ENCODE measurements at regions not wholly inside any gene's neighbourhood (a gene's known extent, or its start where the extent isn't known, plus 50 kb on each side); places are given as distances from the start of the nearest gene placed in this dataset.

DNA sequence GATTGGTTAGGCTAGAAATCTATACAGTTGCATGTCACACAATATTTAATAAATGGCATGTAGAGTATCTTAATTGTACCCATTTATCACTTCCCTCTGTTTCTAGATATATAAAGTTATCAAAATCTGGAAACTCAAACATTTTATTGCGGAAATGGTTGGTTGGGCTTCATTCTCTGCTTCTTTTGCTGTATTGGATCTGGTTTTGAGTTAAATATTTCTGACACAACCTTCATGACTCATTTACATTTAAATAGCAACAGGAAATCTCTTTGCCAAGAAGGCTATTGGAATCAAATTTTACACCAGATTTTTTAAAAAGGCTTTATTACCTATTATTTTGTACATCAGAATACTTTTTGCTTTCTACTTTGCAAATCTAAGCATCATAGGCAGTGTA, 153.8 kb downstream of the EBLN2 start:
- Histone ChIP-seq H3K9me3 (ENCODE audit: low read depth) (no peaks in the 10 kb centered on the region), H3K4me3 (no peak overlapping the region), H3K79me2 (no peaks in the 10 kb centered on the region), H2AFZ (no peak overlapping the region), H4K20me1 (ENCODE audit: insufficient read depth, poor library complexity, severe bottlenecking) (no peaks in the 10 kb centered on the region), H3K9me2 (replicated peaks; ENCODE audit: insufficient read depth) (no peaks in the 10 kb centered on the region), H3K4me1 (ENCODE audit: insufficient read depth) (no peaks in the 10 kb centered on the region), H3K4me2 (no peak overlapping the region), H3K36me3 (replicated peaks; ENCODE audit: insufficient read depth, low read depth) (no peaks in the 10 kb centered on the region), H3K27me3 (no peaks in the 10 kb centered on the region), H3K27ac (no peak overlapping the region)
- TF ChIP-seq, protein P1, sequence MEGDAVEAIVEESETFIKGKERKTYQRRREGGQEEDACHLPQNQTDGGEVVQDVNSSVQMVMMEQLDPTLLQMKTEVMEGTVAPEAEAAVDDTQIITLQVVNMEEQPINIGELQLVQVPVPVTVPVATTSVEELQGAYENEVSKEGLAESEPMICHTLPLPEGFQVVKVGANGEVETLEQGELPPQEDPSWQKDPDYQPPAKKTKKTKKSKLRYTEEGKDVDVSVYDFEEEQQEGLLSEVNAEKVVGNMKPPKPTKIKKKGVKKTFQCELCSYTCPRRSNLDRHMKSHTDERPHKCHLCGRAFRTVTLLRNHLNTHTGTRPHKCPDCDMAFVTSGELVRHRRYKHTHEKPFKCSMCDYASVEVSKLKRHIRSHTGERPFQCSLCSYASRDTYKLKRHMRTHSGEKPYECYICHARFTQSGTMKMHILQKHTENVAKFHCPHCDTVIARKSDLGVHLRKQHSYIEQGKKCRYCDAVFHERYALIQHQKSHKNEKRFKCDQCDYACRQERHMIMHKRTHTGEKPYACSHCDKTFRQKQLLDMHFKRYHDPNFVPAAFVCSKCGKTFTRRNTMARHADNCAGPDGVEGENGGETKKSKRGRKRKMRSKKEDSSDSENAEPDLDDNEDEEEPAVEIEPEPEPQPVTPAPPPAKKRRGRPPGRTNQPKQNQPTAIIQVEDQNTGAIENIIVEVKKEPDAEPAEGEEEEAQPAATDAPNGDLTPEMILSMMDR (IDR thresholded peaks at IDR 0.05; ENCODE audit: poor library complexity), result no peak
- no peak for TF ChIP-seq EZH2phosphoT487 (IDR thresholded peaks at IDR 0.05; ENCODE audit: low read depth, severe bottlenecking, unreplicated experiment)
- TF ChIP-seq EZH2 (IDR thresholded peaks at IDR 0.05; ENCODE audit: borderline replicate concordance), result no peak
- DNase-seq (ENCODE audit: low spot score), result no peak
- WGBS (ENCODE audit: low lambda C conversion rate, missing lambda C conversion rate), result 89% methylated on average over 1 of the region's 1 CpG

DNA sequence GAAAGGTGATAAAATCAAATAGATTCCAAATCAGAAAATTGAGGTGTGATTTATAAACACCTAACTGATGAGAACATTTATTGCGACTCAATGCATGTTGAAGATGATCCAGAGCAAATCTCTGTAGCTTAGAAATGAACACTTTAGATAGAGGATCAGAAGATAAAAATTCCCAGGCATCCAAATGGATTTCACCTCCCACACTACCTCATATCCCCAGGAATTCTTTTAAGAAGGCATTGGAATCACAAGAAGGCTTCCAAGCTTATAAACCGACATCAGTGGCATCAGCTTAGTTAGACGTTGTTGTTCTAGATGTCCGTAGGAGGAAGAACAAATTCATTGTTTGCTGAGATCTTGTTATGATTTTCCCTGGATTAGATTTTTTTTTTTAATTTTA, 154.4 kb downstream of the EBLN2 start:
- TF ChIP-seq EZH2phosphoT487 (IDR thresholded peaks at IDR 0.05; ENCODE audit: low read depth, severe bottlenecking, unreplicated experiment) (no peak), EZH2 (IDR thresholded peaks at IDR 0.05; ENCODE audit: borderline replicate concordance) (no peak)
- TF ChIP-seq, protein P1 (IDR thresholded peaks at IDR 0.05; ENCODE audit: poor library complexity), result no peak
- H3K27ac ChIP-seq, result no peak overlapping the region
- no peak overlapping the region for H3K4me2 ChIP-seq
- no peak overlapping the region for H3K4me3 ChIP-seq
- no peaks in the 10 kb centered on the region for H4K20me1 ChIP-seq (ENCODE audit: insufficient read depth, poor library complexity, severe bottlenecking)
- DNase-seq (ENCODE audit: low spot score), result no peak
- H3K9me3 ChIP-seq (ENCODE audit: low read depth), result no peaks in the 10 kb centered on the region
- no peak overlapping the region for H2AFZ ChIP-seq
- no peaks in the 10 kb centered on the region for H3K27me3 ChIP-seq
- no peaks in the 10 kb centered on the region for H3K79me2 ChIP-seq
- no peaks in the 10 kb centered on the region for H3K36me3 ChIP-seq (replicated peaks; ENCODE audit: insufficient read depth, low read depth)
- 82% methylated on average over 4 of the region's 4 CpGs for WGBS (ENCODE audit: low lambda C conversion rate, missing lambda C conversion rate)
- H3K4me1 ChIP-seq (ENCODE audit: insufficient read depth), result no peaks in the 10 kb centered on the region
- H3K9me2 ChIP-seq (replicated peaks; ENCODE audit: insufficient read depth), result no peaks in the 10 kb centered on the region

DNA sequence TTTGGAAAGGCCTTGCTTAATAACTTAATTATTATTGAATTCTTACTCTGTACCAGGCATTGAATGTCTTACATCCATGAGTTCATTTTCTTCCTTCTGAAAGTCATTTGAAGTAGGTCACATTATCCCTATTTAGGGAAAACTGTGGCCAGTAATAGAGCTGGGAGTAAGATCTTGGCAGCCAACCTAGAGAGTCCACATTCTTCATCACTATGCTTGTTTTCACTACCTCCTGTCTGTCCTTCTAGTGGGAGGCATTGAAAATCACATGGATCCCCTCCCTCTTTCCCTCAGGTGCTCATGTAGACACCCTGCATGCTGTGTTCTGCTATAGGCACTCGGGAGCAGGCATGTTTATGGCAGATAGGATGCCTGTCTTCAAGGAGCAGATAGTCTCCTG, 154.9 kb downstream of the EBLN2 start:
- H3K4me3 ChIP-seq, result no peak overlapping the region
- H3K9me2 ChIP-seq (replicated peaks; ENCODE audit: insufficient read depth), result no peaks in the 10 kb centered on the region
- H3K27me3 ChIP-seq, result no peaks in the 10 kb centered on the region
- no peaks in the 10 kb centered on the region for H3K36me3 ChIP-seq (replicated peaks; ENCODE audit: insufficient read depth, low read depth)
- no peaks in the 10 kb centered on the region for H3K4me1 ChIP-seq (ENCODE audit: insufficient read depth)
- TF ChIP-seq, protein P1 (IDR thresholded peaks at IDR 0.05; ENCODE audit: poor library complexity), result no peak
- no peak for TF ChIP-seq EZH2 (IDR thresholded peaks at IDR 0.05; ENCODE audit: borderline replicate concordance)
- no peak for TF ChIP-seq EZH2phosphoT487 (IDR thresholded peaks at IDR 0.05; ENCODE audit: low read depth, severe bottlenecking, unreplicated experiment)
- no peaks in the 10 kb centered on the region for H3K9me3 ChIP-seq (ENCODE audit: low read depth)
- H3K79me2 ChIP-seq, result no peaks in the 10 kb centered on the region
- H3K27ac ChIP-seq, result no peak overlapping the region
- no peak for DNase-seq (ENCODE audit: low spot score)
- no peaks in the 10 kb centered on the region for H4K20me1 ChIP-seq (ENCODE audit: insufficient read depth, poor library complexity, severe bottlenecking)
- H2AFZ ChIP-seq, result no peak overlapping the region
- H3K4me2 ChIP-seq, result no peak overlapping the region
- WGBS (ENCODE audit: low lambda C conversion rate, missing lambda C conversion rate), result 86% methylated on average over 1 of the region's 1 CpG

DNA sequence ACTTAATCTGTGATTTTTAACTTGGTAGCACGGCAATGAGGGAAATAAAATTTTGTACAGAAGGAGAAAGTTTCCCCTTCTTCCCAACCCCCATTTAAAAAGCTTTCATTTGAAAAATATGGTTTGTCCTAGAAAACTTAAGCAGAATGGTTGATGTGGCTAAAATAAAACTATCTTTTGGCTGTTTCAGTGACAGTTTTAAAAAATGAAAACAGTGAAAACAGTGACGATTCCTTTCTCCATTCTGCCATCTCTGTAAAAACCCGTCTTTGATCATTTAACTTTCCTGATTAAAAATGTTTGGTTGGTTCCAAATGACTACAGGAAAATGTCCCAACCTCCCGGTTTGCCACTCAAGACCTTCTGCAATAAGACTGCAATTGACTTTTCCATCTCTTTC, 160.7 kb downstream of the EBLN2 start:
- no peaks in the 10 kb centered on the region for H3K9me2 ChIP-seq (replicated peaks; ENCODE audit: insufficient read depth)
- no peaks in the 10 kb centered on the region for H3K36me3 ChIP-seq (replicated peaks; ENCODE audit: insufficient read depth, low read depth)
- no peak overlapping the region for H3K4me2 ChIP-seq
- H4K20me1 ChIP-seq (ENCODE audit: insufficient read depth, poor library complexity, severe bottlenecking), result no peaks in the 10 kb centered on the region
- no peaks in the 10 kb centered on the region for H3K27me3 ChIP-seq
- H3K4me1 ChIP-seq (ENCODE audit: insufficient read depth), result no peaks in the 10 kb centered on the region
- 88% methylated on average over 4 of the region's 4 CpGs for WGBS (ENCODE audit: low lambda C conversion rate, missing lambda C conversion rate)
- no peak for DNase-seq (ENCODE audit: low spot score)
- no peak overlapping the region for H2AFZ ChIP-seq
- no peak overlapping the region for H3K4me3 ChIP-seq
- TF ChIP-seq, protein P1 (IDR thresholded peaks at IDR 0.05; ENCODE audit: poor library complexity), result no peak
- TF ChIP-seq EZH2 (IDR thresholded peaks at IDR 0.05; ENCODE audit: borderline replicate concordance), result no peak
- H3K79me2 ChIP-seq, result no peaks in the 10 kb centered on the region
- no peak overlapping the region for H3K27ac ChIP-seq
- no peaks in the 10 kb centered on the region for H3K9me3 ChIP-seq (ENCODE audit: low read depth)
